K562 (cell line): ENCODE measurements at regions not wholly inside any gene's neighbourhood (a gene's known extent, or its start where the extent isn't known, plus 50 kb on each side); places are given as distances from the start of the nearest gene placed in this dataset.

Experiments used
- ATF1 ChIP-seq, 2 experiments: fragments of 450-650 bp in 1 of 2; IDR thresholded peaks; 2 replicates each; pipeline ENCODE4 v1.6.1; 2016; ENCODE audit warnings: missing compliant biosample characterization in 1 of 2, missing genetic modification characterization in 1 of 2
- EP300 ChIP-seq: IDR thresholded peaks from 2 replicates; pipeline ENCODE4 v1.6.1; 2012; ENCODE audit warnings: low read length, improper control_type of control experiment
- TOE1 ChIP-seq, 2 experiments: fragments of 450-650 bp in 1 of 2; sonication (generic) in 1 of 2; formaldehyde crosslinking in 1 of 2; IDR thresholded peaks; 2 replicates each; pipeline versions ENCODE4 v1.7.1 to v1.8.0; 2016 to 2022; ENCODE audit warnings: borderline replicate concordance in 2 of 2, mild to moderate bottlenecking in 2 of 2, antibody characterized with exemption in 1 of 2, inconsistent platforms in 1 of 2, low read depth in 1 of 2, missing genetic modification reagents in 1 of 2, moderate library complexity in 1 of 2
- ZNF707 ChIP-seq: fragments of 250-450 bp; sonication (Bioruptor Pico); conservative IDR thresholded peaks from 2 replicates; pipeline ENCODE4 v1.8.0; 2022; ENCODE audit warnings: inconsistent platforms, mild to moderate bottlenecking, moderate library complexity
- TF ChIP-seq, protein P1 (sequence below): fragments of 250-450 bp; sonication (Bioruptor Pico); IDR thresholded peaks from 2 replicates; pipeline ENCODE4 v1.4.0; 2020
- TF ChIP-seq, protein P2 (sequence below): IDR thresholded peaks from 2 replicates; pipeline ENCODE4 v1.6.1; 2012; ENCODE audit warnings: low read depth, low read length, improper control_type of control experiment, borderline replicate concordance
- TF ChIP-seq, protein P3 (sequence below): sonication (generic); formaldehyde crosslinking; IDR thresholded peaks from 2 replicates; pipeline ENCODE4 v1.8.1; 2023; ENCODE audit warnings: mild to moderate bottlenecking, missing genetic modification reagents
- TF ChIP-seq, protein P4 (sequence below): sonication (generic); formaldehyde crosslinking; IDR thresholded peaks from 2 replicates; pipeline ENCODE4 v1.8.1; 2023; ENCODE audit warnings: mild to moderate bottlenecking, missing genetic modification reagents, moderate library complexity

DNA sequence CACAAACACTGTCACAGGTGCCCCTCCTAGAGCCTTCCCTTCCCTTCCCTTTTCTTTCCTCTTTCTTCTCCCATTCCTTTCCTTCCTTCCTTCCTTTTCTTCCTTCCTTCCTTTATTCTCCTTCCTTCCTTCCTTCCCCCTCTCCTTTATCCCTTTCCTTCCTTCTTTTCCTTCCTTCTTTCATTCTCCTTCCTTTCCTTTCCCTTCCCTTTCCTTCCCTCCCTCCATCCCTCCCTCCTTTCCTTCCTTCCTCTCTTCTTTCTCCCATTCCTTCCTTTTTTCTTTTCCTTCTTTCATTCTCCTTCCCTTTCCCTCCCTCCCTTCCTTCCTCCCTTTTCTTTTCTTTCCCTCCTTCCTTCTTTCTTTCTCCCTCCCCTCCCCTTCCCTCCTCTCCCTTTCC is 170.0 kb downstream of the ENGASE start:
- TF ChIP-seq, protein P1, sequence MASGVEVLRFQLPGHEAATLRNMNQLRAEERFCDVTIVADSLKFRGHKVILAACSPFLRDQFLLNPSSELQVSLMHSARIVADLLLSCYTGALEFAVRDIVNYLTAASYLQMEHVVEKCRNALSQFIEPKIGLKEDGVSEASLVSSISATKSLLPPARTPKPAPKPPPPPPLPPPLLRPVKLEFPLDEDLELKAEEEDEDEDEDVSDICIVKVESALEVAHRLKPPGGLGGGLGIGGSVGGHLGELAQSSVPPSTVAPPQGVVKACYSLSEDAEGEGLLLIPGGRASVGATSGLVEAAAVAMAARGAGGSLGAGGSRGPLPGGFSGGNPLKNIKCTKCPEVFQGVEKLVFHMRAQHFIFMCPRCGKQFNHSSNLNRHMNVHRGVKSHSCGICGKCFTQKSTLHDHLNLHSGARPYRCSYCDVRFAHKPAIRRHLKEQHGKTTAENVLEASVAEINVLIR (CRISPR knock-in tag): no peak
- TF ChIP-seq TOE1 (IDR thresholded peaks at IDR 0.05; ENCODE audit: borderline replicate concordance) (no peak), TOE1 (CRISPR knock-in tag; IDR thresholded peaks at IDR 0.05; ENCODE audit: borderline replicate concordance, low read depth) (no peak), EP300 (no peak), ZNF707 (CRISPR knock-in tag) (no peak), ATF1 (CRISPR knock-in tag; IDR thresholded peaks at IDR 0.05) (no peak), ATF1 (tag; IDR thresholded peaks at IDR 0.05) (no peak)
- TF ChIP-seq, protein P2, sequence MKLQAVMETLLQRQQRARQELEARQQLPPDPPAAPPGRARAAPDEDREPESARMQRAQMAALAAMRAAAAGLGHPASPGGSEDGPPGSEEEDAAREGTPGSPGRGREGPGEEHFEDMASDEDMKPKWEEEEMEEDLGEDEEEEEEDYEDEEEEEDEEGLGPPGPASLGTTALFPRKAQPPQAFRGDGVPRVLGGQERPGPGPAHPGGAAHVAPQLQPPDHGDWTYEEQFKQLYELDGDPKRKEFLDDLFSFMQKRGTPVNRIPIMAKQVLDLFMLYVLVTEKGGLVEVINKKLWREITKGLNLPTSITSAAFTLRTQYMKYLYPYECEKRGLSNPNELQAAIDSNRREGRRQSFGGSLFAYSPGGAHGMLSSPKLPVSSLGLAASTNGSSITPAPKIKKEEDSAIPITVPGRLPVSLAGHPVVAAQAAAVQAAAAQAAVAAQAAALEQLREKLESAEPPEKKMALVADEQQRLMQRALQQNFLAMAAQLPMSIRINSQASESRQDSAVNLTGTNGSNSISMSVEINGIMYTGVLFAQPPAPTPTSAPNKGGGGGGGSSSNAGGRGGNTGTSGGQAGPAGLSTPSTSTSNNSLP: no peak
- TF ChIP-seq, protein P3, sequence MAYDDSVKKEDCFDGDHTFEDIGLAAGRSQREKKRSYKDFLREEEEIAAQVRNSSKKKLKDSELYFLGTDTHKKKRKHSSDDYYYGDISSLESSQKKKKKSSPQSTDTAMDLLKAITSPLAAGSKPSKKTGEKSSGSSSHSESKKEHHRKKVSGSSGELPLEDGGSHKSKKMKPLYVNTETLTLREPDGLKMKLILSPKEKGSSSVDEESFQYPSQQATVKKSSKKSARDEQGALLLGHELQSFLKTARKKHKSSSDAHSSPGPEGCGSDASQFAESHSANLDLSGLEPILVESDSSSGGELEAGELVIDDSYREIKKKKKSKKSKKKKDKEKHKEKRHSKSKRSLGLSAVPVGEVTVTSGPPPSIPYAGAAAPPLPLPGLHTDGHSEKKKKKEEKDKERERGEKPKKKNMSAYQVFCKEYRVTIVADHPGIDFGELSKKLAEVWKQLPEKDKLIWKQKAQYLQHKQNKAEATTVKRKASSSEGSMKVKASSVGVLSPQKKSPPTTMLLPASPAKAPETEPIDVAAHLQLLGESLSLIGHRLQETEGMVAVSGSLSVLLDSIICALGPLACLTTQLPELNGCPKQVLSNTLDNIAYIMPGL: no peak
- TF ChIP-seq, protein P4, sequence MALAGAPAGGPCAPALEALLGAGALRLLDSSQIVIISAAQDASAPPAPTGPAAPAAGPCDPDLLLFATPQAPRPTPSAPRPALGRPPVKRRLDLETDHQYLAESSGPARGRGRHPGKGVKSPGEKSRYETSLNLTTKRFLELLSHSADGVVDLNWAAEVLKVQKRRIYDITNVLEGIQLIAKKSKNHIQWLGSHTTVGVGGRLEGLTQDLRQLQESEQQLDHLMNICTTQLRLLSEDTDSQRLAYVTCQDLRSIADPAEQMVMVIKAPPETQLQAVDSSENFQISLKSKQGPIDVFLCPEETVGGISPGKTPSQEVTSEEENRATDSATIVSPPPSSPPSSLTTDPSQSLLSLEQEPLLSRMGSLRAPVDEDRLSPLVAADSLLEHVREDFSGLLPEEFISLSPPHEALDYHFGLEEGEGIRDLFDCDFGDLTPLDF (CRISPR knock-in tag): no peak
